Stimulated activated CD4-positive, alpha-beta T cell treated with anti-CD3 and anti-CD28 coated beads, Interleukin-1b, Interleukin-23, amount 100 ng/mL, for 48 hours (primary cell): ENCODE measurements at regions not wholly inside any gene's neighbourhood (a gene's known extent, or its start where the extent isn't known, plus 50 kb on each side); places are given as distances from the start of the nearest gene placed in this dataset.
"Not testable (repeated sequence)": the region's sequence is repeated elsewhere in the genome, so short reads cannot be mapped to it uniquely, and the experiment has no call there.

Source experiments
- DNase-seq: peaks from one replicate; pipeline ENCODE4 v3.0.0-alpha.2; 2020

GRCh38 chr14:54010981-54011380, 54.4 kb upstream of the BMP4 start:
- DNase-seq: no peak

GRCh38 chr14:54023027-54023426, 66.4 kb upstream of the BMP4 start:
- DNase-seq: no peak

GRCh38 chr14:54025661-54026060, 69.0 kb upstream of the BMP4 start:
- DNase-seq: peak; percentile 1

GRCh38 chr14:54026671-54027070, 70.0 kb upstream of the BMP4 start:
- DNase-seq: no peak

GRCh38 chr14:54030996-54031395, 74.4 kb upstream of the BMP4 start:
- DNase-seq: not testable (repeated sequence)

- not testable (repeated sequence) for DNase-seq
Measured at GRCh38 chr14:54033285-54033684, 76.7 kb upstream of the BMP4 start.

- no peak for DNase-seq
Measured at GRCh38 chr14:54038724-54039123, 82.1 kb upstream of the BMP4 start.

- DNase-seq: no peak
Measured at GRCh38 chr14:54039311-54039710, 82.7 kb upstream of the BMP4 start.

GRCh38 chr14:54040846-54041245, 84.2 kb upstream of the BMP4 start:
- DNase-seq: no peak

- no peak for DNase-seq
Measured at GRCh38 chr14:54046250-54046649, 89.6 kb upstream of the BMP4 start.

- DNase-seq: no peak
Measured at GRCh38 chr14:54047645-54048308, 91.2 kb upstream of the BMP4 start.

GRCh38 chr14:54048311-54048710, 91.7 kb upstream of the BMP4 start:
- no peak for DNase-seq

GRCh38 chr14:54048736-54049135, 92.1 kb upstream of the BMP4 start:
- DNase-seq: no peak

- DNase-seq: no peak
Measured at GRCh38 chr14:54050759-54051158, 94.1 kb upstream of the BMP4 start.

- DNase-seq: no peak
Measured at GRCh38 chr14:54052696-54053385, 96.2 kb upstream of the BMP4 start.

GRCh38 chr14:54053386-54053745, 96.7 kb upstream of the BMP4 start:
- DNase-seq: no peak

- no peak for DNase-seq
Measured at GRCh38 chr14:54058505-54058904, 101.9 kb upstream of the BMP4 start.

GRCh38 chr14:54083549-54084239, 127.1 kb upstream of the BMP4 start:
- no peak for DNase-seq

GRCh38 chr14:54085232-54085761, 128.7 kb upstream of the BMP4 start:
- DNase-seq: no peak

GRCh38 chr14:54085841-54086240, 129.2 kb upstream of the BMP4 start:
- DNase-seq: no peak

- DNase-seq: no peak
Measured at GRCh38 chr14:54086767-54087166, 130.1 kb upstream of the BMP4 start.

GRCh38 chr14:54087376-54087775, 130.8 kb upstream of the BMP4 start:
- DNase-seq: no peak

- DNase-seq: no peak
Measured at GRCh38 chr14:54088271-54088670, 131.6 kb upstream of the BMP4 start.

- no peak for DNase-seq
Measured at GRCh38 chr14:54090274-54090673, 133.6 kb upstream of the BMP4 start.
